ENCODE measurements at regions not wholly inside any gene's neighbourhood (a gene's known extent, or its start where the extent isn't known, plus 50 kb on each side); places are given as distances from the start of the nearest gene placed in this dataset.

DNA sequence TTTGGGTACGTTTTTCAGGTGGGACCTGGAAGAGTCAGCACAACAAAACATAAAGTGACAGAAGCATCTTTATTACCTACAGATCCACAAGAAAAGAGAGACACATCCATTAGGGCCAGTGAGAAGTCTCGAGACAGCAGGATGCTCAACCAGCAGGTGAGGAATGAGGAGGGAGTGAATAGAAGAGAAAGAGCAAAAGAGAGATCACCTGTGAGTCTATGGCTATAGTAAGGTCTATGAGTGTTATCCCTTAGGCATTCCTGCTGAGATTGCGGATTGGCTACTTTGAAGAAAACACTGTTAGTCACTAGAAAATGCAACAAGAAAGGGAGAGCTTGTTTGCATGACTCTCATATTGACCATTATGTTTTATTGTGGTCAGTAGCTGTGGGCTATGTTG lies 1556.2 kb upstream of the GBE1 start:
- no CpG with 5 or more reads among the region's 3 CpGs for WGBS (ENCODE audit: extremely low coverage, insufficient read length, low lambda C conversion rate)
- peaks cover 20 to 21% of the 10 kb centered on the region in 2 experiments for H3K4me1 Mint-ChIP-seq
- TF ChIP-seq, protein P1, sequence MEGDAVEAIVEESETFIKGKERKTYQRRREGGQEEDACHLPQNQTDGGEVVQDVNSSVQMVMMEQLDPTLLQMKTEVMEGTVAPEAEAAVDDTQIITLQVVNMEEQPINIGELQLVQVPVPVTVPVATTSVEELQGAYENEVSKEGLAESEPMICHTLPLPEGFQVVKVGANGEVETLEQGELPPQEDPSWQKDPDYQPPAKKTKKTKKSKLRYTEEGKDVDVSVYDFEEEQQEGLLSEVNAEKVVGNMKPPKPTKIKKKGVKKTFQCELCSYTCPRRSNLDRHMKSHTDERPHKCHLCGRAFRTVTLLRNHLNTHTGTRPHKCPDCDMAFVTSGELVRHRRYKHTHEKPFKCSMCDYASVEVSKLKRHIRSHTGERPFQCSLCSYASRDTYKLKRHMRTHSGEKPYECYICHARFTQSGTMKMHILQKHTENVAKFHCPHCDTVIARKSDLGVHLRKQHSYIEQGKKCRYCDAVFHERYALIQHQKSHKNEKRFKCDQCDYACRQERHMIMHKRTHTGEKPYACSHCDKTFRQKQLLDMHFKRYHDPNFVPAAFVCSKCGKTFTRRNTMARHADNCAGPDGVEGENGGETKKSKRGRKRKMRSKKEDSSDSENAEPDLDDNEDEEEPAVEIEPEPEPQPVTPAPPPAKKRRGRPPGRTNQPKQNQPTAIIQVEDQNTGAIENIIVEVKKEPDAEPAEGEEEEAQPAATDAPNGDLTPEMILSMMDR (conservative IDR thresholded peaks at IDR 0.05): no peak
- H2BK20ac ChIP-seq (ENCODE audit: low read depth, low read length, poor library complexity, severe bottlenecking): no peak overlapping the region
- H2BK15ac ChIP-seq (ENCODE audit: low read depth, low read length): no peak overlapping the region
- H3K27me3 ChIP-seq (ENCODE audit: insufficient read depth, low read length): no peaks in the 10 kb centered on the region
- H3K18ac ChIP-seq (ENCODE audit: insufficient read length, low read depth, low read length): no peak overlapping the region
- H3K27me3 Mint-ChIP-seq (ENCODE audit: low read depth): no peaks in the 10 kb centered on the region
- no peak overlapping the region for H2BK120ac ChIP-seq (ENCODE audit: low read depth, low read length, poor library complexity, severe bottlenecking)
- no peaks in the 10 kb centered on the region for H3K9me3 ChIP-seq (ENCODE audit: control insufficient read depth, low read depth, low read length)
- H3K36me3 Mint-ChIP-seq (ENCODE audit: insufficient read depth in 1 of 3, low read depth in 3 of 3): no peaks in the 10 kb centered on the region
- H3K14ac ChIP-seq (ENCODE audit: insufficient read depth, low read length): no peak overlapping the region
- H3K23me2 ChIP-seq (ENCODE audit: insufficient read length, low read depth, low read length, poor library complexity, severe bottlenecking): no peaks in the 10 kb centered on the region
- H3K4me3 Mint-ChIP-seq: no peak overlapping the region
- DNase-seq: peak; percentile 26
- no peak overlapping the region for H2AFZ ChIP-seq (ENCODE audit: low read length)
- H3K4me2 ChIP-seq (ENCODE audit: insufficient read depth, insufficient read length, low read length): no peak overlapping the region
- no peak overlapping the region for H3K4ac ChIP-seq (ENCODE audit: low read depth, low read length)
- H2AK5ac ChIP-seq (ENCODE audit: insufficient read length, low read length): no peak overlapping the region
- no peak overlapping the region for H4K5ac ChIP-seq (ENCODE audit: insufficient read length, low read depth, low read length)
- H3K27ac ChIP-seq (ENCODE audit: insufficient read length, low read depth, low read length): no peak overlapping the region
- no peak overlapping the region for H2BK5ac ChIP-seq (ENCODE audit: insufficient read length, low read length)
- H4K91ac ChIP-seq (ENCODE audit: insufficient read length, low read depth, low read length): no peak overlapping the region
- no peak overlapping the region for H3K56ac ChIP-seq (ENCODE audit: insufficient read length, low read depth, low read length)
- no peak overlapping the region for H4K8ac ChIP-seq (replicated peaks; ENCODE audit: insufficient read length, low read depth, low read length)
- no peaks in the 10 kb centered on the region for H3K4me1 ChIP-seq (ENCODE audit: insufficient read depth, low read length)
- no peak overlapping the region; a peak in 2 of 7 replicates for H3K27ac Mint-ChIP-seq
- no peaks in the 10 kb centered on the region for H3K79me2 ChIP-seq (ENCODE audit: insufficient read depth, low read length)
- no peak overlapping the region for H2BK12ac ChIP-seq (ENCODE audit: insufficient read length, low read depth, low read length)
- no peak overlapping the region for H3T11ph ChIP-seq (ENCODE audit: low read length)
- no peaks in the 10 kb centered on the region for H3K79me1 ChIP-seq (ENCODE audit: insufficient read depth, low read depth, low read length, poor library complexity, severe bottlenecking)
- H3K23ac ChIP-seq (ENCODE audit: insufficient read length, low read depth, low read length): no peak overlapping the region
- no peak overlapping the region for H3K9ac ChIP-seq (ENCODE audit: extremely low read depth, insufficient read length, low read length)
- no peaks in the 10 kb centered on the region; a peak in 1 of 5 replicates for H3K9me3 Mint-ChIP-seq
- H4K20me1 ChIP-seq (ENCODE audit: control insufficient read depth, insufficient read depth, insufficient read length): no peaks in the 10 kb centered on the region
